HT1080 (cell line): ENCODE measurements at regions not wholly inside any gene's neighbourhood (a gene's known extent, or its start where the extent isn't known, plus 50 kb on each side); places are given as distances from the start of the nearest gene placed in this dataset.
A peak's percentile ranks its signal among the peaks of the same experiment; 100 is the strongest.
"Not testable (repeated sequence)": the region's sequence is repeated elsewhere in the genome, so short reads cannot be mapped to it uniquely, and the experiment has no call there.

Experiments
- DNase-seq: peaks from one replicate; pipeline ENCODE4 v3.0.0-alpha.2; 2015; ENCODE audit warnings: low read depth

DNA sequence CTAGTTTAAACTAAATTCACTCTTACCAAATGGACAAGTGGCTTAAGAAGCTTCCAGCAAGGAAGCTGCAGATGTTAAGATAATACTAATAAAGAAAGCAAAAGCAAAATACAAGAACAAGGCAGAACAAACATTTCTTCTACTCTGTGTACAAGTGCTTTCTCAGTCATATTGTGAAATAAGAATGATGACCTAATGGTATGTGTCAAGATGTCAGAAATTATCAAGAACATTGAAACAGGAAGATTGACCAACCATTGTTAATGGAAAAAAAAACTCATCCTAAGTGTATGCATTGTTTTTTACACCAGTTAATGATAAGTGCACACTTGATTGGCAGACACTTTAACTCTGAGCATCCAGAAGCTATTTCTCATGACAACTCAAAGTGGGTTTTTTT lies 65.4 kb upstream of the P2RY1 start:
- no peak for DNase-seq

DNA sequence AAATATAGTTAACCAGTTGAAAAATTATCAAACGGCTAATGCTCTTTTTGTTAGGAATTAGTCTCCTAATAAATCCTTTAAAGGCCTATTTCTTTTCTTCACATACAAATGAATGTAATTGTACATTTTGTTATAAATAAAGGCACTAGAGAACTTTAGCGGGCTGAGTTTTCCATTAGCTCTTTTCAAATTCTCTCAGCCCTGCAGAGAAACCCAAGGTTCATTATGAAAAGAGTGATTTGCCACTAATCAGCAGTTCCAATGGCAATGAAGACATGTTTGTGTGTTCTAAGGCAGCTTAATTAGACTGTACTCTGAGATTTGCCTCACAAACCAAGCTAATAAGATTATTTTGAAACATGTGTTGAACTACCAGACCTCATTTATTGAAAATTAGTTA lies 64.6 kb upstream of the P2RY1 start:
- no peak for DNase-seq

GRCh38 chr3:152771120-152771519 lies 63.8 kb upstream of the P2RY1 start:
- no peak for DNase-seq

GRCh38 chr3:152772674-152773225 lies 62.2 kb upstream of the P2RY1 start:
- no peak for DNase-seq

DNA sequence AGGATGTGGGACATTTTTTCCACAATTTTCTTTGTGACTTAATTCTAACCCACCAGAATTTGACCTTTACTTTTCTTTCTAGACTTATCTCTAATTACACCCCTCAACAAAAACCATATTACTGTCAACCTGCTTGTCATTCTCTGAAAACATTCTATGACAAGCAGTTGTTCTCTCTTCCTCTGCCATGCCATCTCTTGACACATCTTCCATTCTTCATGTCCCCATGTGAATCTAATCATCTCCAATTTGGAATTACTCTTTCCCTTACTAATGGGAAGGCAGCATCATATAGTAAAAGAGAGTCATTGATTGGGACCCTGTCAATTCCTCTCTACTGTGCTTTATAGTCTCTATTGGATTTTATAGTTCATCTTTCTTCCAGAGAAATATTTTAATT lies 61.3 kb upstream of the P2RY1 start:
- no peak for DNase-seq

DNA sequence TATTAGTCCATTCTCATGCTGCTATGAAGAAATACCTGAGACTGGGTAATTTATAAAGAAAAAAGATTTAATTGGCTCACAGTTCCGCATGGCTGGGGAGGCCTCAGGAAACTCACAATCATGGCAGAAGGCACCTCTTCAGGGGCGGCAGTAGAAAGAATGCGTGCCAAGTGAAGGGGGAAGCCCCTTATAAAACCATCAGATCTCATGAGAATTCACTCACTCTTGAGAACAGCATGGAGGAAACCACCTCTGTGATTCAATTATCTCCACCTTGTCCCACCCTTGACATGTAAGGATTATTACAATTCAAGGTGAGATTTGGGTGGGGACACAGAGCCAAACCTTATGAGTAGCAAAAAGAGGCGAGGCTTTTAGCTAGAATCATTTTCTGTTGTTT lies 60.7 kb upstream of the P2RY1 start:
- DNase-seq: not testable (repeated sequence)

- DNase-seq: no peak
Measured at GRCh38 chr3:152778022-152778421, 56.9 kb upstream of the P2RY1 start.

- DNase-seq: peak; percentile 63
Measured at GRCh38 chr3:152779653-152780052, 55.3 kb upstream of the P2RY1 start.

DNA sequence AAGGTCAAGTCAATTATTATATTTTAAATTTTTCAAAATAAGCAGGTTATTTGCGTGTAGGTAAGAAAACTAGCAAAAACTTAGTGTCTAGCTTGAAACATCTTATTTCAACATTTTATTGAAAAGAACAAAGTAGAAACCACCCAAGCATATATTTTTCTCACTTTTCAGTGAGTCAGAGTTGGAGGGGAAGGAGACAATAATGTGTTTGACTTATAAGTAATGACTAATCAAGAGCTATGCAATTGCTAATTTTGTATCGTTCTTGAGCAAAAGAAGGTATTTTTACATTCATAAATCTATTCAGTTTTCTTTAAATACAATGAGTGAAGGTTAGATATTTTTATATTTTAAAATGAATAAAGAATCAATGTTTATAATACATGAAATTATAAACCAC lies 54.4 kb upstream of the P2RY1 start:
- peak; percentile 40 for DNase-seq

DNA sequence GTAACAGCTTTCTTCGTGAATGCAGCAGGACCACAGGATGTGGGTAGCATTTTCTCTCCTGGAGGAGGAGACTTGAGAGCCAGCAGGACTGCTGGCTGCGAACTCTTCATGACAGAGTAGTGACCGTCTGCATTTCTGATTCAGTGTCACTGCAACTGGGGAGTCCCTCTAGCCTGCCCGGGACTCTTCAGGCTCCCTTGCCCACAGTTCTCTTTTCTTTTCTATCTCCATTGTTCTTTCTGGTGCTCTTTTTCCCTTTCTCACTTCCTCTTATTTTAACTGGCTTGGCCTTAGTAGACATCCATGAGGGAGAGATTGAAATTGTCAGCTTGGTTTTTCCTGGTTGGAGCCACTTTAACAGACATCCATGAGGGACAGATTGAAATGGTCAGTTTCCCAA lies 49.9 kb upstream of the P2RY1 start:
- DNase-seq: peak; percentile 38
